Glutamatergic neuron (in vitro differentiated cells): ENCODE measurements at regions not wholly inside any gene's neighbourhood (a gene's known extent, or its start where the extent isn't known, plus 50 kb on each side); places are given as distances from the start of the nearest gene placed in this dataset.

Experiments used
- DNase-seq: peaks from one replicate; pipeline ENCODE4 v3.0.0; 2022
- H3K27ac Mint-ChIP-seq: one replicate; pipeline ENCODE4 v1.8.0; 2020; ENCODE audit warnings: mild to moderate bottlenecking, mixed read lengths, inconsistent platforms; ENCODE audit not compliant: unreplicated experiment
- H3K27me3 Mint-ChIP-seq: one replicate; pipeline ENCODE4 v1.8.0; 2020; ENCODE audit warnings: mild to moderate bottlenecking, moderate library complexity, mixed read lengths, inconsistent platforms; ENCODE audit not compliant: unreplicated experiment
- H3K36me3 Mint-ChIP-seq: one replicate; pipeline ENCODE4 v1.8.0; 2020; ENCODE audit warnings: mild to moderate bottlenecking, mixed read lengths, inconsistent platforms; ENCODE audit not compliant: unreplicated experiment
- H3K4me1 Mint-ChIP-seq: one replicate; pipeline ENCODE4 v1.8.0; 2020; ENCODE audit warnings: mild to moderate bottlenecking, low read depth, mixed read lengths, inconsistent platforms; ENCODE audit not compliant: unreplicated experiment
- H3K4me3 Mint-ChIP-seq: one replicate; pipeline ENCODE4 v1.8.0; 2020; ENCODE audit warnings: mild to moderate bottlenecking, mixed read lengths, inconsistent platforms; ENCODE audit not compliant: unreplicated experiment
- H3K9me3 Mint-ChIP-seq: one replicate; pipeline ENCODE4 v1.8.0; 2020; ENCODE audit warnings: mild to moderate bottlenecking, moderate library complexity, mixed read lengths, inconsistent platforms; ENCODE audit not compliant: unreplicated experiment
- TF ChIP-seq, protein P1 (sequence below): fragments of 200-600 bp; sonication (generic); IDR thresholded peaks from one replicate; pipeline ENCODE4 v1.5.0; 2021; ENCODE audit not compliant: partially characterized antibody, unreplicated experiment

DNA sequence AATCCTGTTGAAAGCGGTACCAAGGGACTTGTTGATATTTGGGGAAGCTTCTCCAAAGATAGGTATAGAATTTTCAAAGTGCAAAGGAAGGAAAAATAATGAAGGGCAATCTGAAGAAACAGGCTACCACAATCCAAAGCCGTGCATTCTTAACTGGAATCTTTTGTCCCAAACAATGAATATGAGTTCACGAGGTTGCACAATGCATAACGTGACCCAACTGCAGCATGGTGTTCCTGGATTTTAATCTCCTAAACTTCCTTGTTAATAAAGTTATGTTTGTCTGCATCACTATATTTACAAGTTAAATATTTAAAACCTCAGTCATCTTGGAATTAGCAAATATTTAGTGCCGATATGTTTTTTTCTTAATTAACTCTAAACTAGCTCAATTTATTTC is 203.7 kb downstream of the WDR11 start:
- no peaks in the 10 kb centered on the region for H3K9me3 Mint-ChIP-seq
- H3K27ac Mint-ChIP-seq, result no peak overlapping the region
- H3K27me3 Mint-ChIP-seq, result no peaks in the 10 kb centered on the region
- no peak overlapping the region for H3K4me3 Mint-ChIP-seq
- H3K36me3 Mint-ChIP-seq, result no peaks in the 10 kb centered on the region
- DNase-seq, result no peak
- TF ChIP-seq, protein P1, sequence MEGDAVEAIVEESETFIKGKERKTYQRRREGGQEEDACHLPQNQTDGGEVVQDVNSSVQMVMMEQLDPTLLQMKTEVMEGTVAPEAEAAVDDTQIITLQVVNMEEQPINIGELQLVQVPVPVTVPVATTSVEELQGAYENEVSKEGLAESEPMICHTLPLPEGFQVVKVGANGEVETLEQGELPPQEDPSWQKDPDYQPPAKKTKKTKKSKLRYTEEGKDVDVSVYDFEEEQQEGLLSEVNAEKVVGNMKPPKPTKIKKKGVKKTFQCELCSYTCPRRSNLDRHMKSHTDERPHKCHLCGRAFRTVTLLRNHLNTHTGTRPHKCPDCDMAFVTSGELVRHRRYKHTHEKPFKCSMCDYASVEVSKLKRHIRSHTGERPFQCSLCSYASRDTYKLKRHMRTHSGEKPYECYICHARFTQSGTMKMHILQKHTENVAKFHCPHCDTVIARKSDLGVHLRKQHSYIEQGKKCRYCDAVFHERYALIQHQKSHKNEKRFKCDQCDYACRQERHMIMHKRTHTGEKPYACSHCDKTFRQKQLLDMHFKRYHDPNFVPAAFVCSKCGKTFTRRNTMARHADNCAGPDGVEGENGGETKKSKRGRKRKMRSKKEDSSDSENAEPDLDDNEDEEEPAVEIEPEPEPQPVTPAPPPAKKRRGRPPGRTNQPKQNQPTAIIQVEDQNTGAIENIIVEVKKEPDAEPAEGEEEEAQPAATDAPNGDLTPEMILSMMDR, result no peak
- no peaks in the 10 kb centered on the region for H3K4me1 Mint-ChIP-seq

DNA sequence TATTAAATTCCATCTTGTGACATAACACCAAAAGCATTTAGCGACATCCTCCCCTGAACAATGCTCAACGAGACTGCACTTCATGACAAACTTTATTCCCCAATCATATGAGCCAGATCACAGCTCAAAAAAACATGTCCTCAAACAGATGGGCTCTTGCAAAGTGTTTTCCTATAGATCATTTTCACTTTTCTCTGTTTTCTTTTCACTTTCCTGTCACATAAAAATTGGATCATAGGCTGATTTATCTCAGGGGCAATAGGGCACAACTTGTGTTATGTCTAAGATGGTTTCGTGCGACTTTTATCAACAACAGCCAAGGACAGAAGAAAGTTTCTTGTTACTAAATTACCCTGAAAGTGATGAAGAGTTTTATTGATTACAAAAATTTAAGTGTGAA is 206.1 kb downstream of the WDR11 start:
- TF ChIP-seq, protein P1, result no peak
- no peaks in the 10 kb centered on the region for H3K9me3 Mint-ChIP-seq
- no peak overlapping the region for H3K4me3 Mint-ChIP-seq
- DNase-seq, result no peak
- no peak overlapping the region for H3K27ac Mint-ChIP-seq
- H3K36me3 Mint-ChIP-seq, result no peaks in the 10 kb centered on the region
- H3K27me3 Mint-ChIP-seq, result no peaks in the 10 kb centered on the region
- H3K4me1 Mint-ChIP-seq, result no peaks in the 10 kb centered on the region

DNA sequence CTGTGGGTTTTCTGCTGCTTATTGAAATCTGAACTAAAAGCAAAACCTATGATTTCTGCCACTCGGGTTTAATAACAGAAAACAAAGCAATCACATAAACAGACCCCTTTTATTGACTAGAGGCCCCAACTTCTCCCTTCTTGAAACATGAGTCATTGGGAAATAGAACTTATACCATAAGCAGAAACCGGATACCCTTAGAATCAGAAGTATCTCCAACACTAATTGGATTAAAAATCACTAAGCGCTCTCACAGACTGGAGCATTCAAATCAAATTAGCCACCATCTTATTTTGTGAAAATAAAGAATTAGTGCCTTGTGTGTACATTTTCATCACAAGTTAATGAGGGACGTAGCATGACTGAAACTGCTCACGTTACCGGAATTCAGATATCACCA is 206.9 kb downstream of the WDR11 start:
- no peak for DNase-seq
- TF ChIP-seq, protein P1, result no peak
- no peaks in the 10 kb centered on the region for H3K4me1 Mint-ChIP-seq
- H3K4me3 Mint-ChIP-seq, result no peak overlapping the region
- H3K9me3 Mint-ChIP-seq, result no peaks in the 10 kb centered on the region
- H3K27ac Mint-ChIP-seq, result no peak overlapping the region
- H3K36me3 Mint-ChIP-seq, result no peaks in the 10 kb centered on the region
- no peaks in the 10 kb centered on the region for H3K27me3 Mint-ChIP-seq

DNA sequence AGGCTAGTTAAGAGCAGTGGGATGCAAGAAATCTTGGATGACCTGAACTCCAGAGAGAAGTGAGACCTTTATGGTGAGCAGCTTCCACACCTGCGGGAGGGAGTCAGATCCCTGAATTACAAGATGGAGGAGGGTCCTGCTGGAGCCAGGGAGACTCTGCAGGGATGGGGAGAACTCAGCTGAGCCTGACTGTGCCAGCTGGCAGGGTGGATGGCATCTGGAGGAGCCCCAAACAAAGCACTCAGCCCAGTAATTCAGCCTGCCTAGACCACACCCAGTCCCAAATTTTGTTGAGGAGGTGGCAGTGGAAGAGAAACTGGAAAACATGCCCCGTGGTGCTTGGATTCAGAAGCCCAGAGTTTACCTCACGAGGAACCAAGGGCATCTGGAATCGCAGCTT is 208.2 kb downstream of the WDR11 start:
- H3K27ac Mint-ChIP-seq, result no peak overlapping the region
- H3K4me1 Mint-ChIP-seq, result no peaks in the 10 kb centered on the region
- DNase-seq, result no peak
- TF ChIP-seq, protein P1, result no peak
- H3K27me3 Mint-ChIP-seq, result no peaks in the 10 kb centered on the region
- no peaks in the 10 kb centered on the region for H3K36me3 Mint-ChIP-seq
- no peak overlapping the region for H3K4me3 Mint-ChIP-seq
- H3K9me3 Mint-ChIP-seq, result no peaks in the 10 kb centered on the region

DNA sequence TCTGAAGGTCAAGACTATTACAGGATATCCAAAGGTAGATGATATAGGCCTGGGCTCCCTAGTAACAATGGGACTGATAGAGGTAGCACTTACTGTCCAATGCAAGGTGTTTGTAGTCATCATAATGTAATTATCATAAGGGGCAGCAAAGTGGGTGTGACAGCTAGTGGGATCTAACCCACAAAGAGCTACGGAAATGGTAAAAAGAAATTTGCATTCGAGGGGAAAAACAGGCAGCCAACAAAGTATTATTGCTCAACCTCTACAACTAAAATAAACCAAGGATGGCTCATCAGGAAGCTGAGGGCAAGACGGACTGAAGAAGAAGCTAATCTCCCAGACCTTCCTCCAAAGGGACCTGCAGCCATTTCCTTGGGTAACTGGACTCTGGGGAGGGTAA is 211.0 kb downstream of the WDR11 start:
- H3K4me3 Mint-ChIP-seq, result no peak overlapping the region
- no peaks in the 10 kb centered on the region for H3K36me3 Mint-ChIP-seq
- TF ChIP-seq, protein P1, result no peak
- no peaks in the 10 kb centered on the region for H3K9me3 Mint-ChIP-seq
- no peaks in the 10 kb centered on the region for H3K4me1 Mint-ChIP-seq
- no peak overlapping the region for H3K27ac Mint-ChIP-seq
- no peak for DNase-seq
- H3K27me3 Mint-ChIP-seq, result no peaks in the 10 kb centered on the region
